ENCODE measurements at regions not wholly inside any gene's neighbourhood (a gene's known extent, or its start where the extent isn't known, plus 50 kb on each side); places are given as distances from the start of the nearest gene placed in this dataset.
"Not testable (repeated sequence)": the region's sequence is repeated elsewhere in the genome, so short reads cannot be mapped to it uniquely, and the experiment has no call there.

- no peak for DNase-seq (ENCODE audit: low read depth in 2 of 2)
These were observed 56.0 kb upstream of the MID1 start for GRCh38 chrX:10676235-10676957.

- no peak for DNase-seq (ENCODE audit: low read depth in 2 of 2)
These were observed 57.1 kb upstream of the MID1 start for GRCh38 chrX:10677490-10677889.

- no peak for DNase-seq (ENCODE audit: low read depth in 2 of 2)
These were observed 59.0 kb upstream of the MID1 start for GRCh38 chrX:10679387-10679786.

- no peak for DNase-seq (ENCODE audit: low read depth in 2 of 2)
These were observed 60.8 kb upstream of the MID1 start for GRCh38 chrX:10681167-10681566.

- DNase-seq (ENCODE audit: low read depth in 2 of 2), result not testable (repeated sequence)
These were observed 63.2 kb upstream of the MID1 start for GRCh38 chrX:10683631-10684030.

GRCh38 chrX:10685923-10686595, 65.7 kb upstream of the MID1 start:
- no peak for DNase-seq (ENCODE audit: low read depth in 2 of 2)

GRCh38 chrX:10691751-10692150, 71.4 kb upstream of the MID1 start:
- DNase-seq (ENCODE audit: low read depth in 2 of 2), result not testable (repeated sequence)

- no peak for DNase-seq (ENCODE audit: low read depth in 2 of 2)
These were observed 77.4 kb upstream of the MID1 start for GRCh38 chrX:10697616-10698317.

GRCh38 chrX:10698318-10698640, 77.9 kb upstream of the MID1 start:
- DNase-seq (ENCODE audit: low read depth in 2 of 2), result no peak

GRCh38 chrX:10702031-10702430, 81.6 kb upstream of the MID1 start:
- DNase-seq (ENCODE audit: low read depth in 2 of 2), result no peak

GRCh38 chrX:10706342-10706741, 86.0 kb upstream of the MID1 start:
- DNase-seq (ENCODE audit: low read depth in 2 of 2), result not testable (repeated sequence)

GRCh38 chrX:10707773-10708172, 87.4 kb upstream of the MID1 start:
- no peak for DNase-seq (ENCODE audit: low read depth in 2 of 2)

GRCh38 chrX:10709276-10709675, 88.9 kb upstream of the MID1 start:
- no peak for DNase-seq (ENCODE audit: low read depth in 2 of 2)

GRCh38 chrX:10714531-10714930, 94.1 kb upstream of the MID1 start:
- DNase-seq (ENCODE audit: low read depth in 2 of 2), result no peak

GRCh38 chrX:10722851-10723250, 102.5 kb upstream of the MID1 start:
- peak in 1 of 2 donors; percentile 19 for DNase-seq (ENCODE audit: low read depth in 2 of 2)

GRCh38 chrX:10725071-10725470, 104.7 kb upstream of the MID1 start:
- no peak for DNase-seq (ENCODE audit: low read depth in 2 of 2)

- DNase-seq (ENCODE audit: low read depth in 2 of 2), result no peak
These were observed 106.3 kb upstream of the MID1 start for GRCh38 chrX:10726647-10727046.

GRCh38 chrX:10728806-10729389, 108.5 kb upstream of the MID1 start:
- DNase-seq (ENCODE audit: low read depth in 2 of 2), result no peak

- no peak for DNase-seq (ENCODE audit: low read depth in 2 of 2)
These were observed 119.0 kb upstream of the MID1 start for GRCh38 chrX:10739426-10739825.

GRCh38 chrX:10741003-10741402, 120.6 kb upstream of the MID1 start:
- no peak for DNase-seq (ENCODE audit: low read depth in 2 of 2)

- DNase-seq (ENCODE audit: low read depth in 2 of 2), result no peak
These were observed 121.2 kb upstream of the MID1 start for GRCh38 chrX:10741550-10741949.

GRCh38 chrX:10743476-10743875, 123.1 kb upstream of the MID1 start:
- DNase-seq (ENCODE audit: low read depth in 2 of 2), result no peak

GRCh38 chrX:10744007-10744406, 123.6 kb upstream of the MID1 start:
- DNase-seq (ENCODE audit: low read depth in 2 of 2), result no peak
